ENCODE measurements at regions not wholly inside any gene's neighbourhood (a gene's known extent, or its start where the extent isn't known, plus 50 kb on each side); places are given as distances from the start of the nearest gene placed in this dataset.

DNA sequence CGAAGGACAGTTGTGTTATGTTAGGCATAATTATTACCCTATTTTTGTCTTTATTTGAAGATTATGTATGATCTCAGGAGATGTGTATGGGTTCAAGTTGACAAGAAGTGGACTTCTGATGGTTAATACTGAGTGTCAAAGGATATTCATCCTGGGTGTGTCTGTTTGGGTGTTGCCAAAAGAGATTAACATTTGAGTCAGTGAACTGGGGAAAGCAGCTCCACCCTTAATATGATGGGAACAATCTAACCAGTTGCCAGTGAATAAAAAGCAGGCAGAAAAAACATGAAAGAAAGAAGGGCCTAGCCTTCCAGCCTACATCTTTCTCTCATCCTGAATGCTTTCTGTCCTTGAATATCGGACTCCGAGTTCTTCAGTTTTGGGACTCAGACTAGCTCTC lies 332.6 kb downstream of the DTHD1 start:
- no peak for TF ChIP-seq CTCF (IDR thresholded peaks at IDR 0.05; ENCODE audit: unreplicated experiment)
- H3K27me3 Mint-ChIP-seq (ENCODE audit: unreplicated experiment) = no peaks in the 10 kb centered on the region
- no peak for DNase-seq (ENCODE audit: low spot score)
- no peaks in the 10 kb centered on the region for H3K4me1 Mint-ChIP-seq (ENCODE audit: unreplicated experiment)
- peaks cover 5% of the 10 kb centered on the region for H3K9me3 Mint-ChIP-seq (ENCODE audit: unreplicated experiment)
- H3K27ac Mint-ChIP-seq (ENCODE audit: unreplicated experiment) = no peak overlapping the region
- peaks cover 3% of the 10 kb centered on the region for H3K36me3 Mint-ChIP-seq (ENCODE audit: low read depth, unreplicated experiment)
- no peak overlapping the region for H3K4me3 Mint-ChIP-seq (ENCODE audit: unreplicated experiment)

DNA sequence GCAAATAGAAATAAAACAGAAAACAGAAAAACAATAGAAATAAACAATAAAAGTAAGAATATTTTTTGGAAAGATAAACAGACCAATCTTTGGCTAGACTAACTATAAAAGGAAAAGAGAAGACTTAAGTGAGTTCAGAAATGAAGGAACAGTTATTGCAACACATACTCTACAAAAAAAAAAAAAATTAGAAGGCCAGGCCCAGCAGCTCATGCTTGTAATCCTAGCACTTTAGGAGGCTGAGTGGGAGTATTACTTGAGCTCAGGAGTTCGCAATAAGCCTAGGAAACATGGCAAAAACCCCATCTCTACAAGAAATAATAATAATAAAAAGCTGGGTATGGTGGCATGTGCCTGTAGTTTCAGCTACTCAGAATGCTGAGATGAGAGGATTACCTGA lies 336.7 kb downstream of the DTHD1 start:
- Mint-ChIP-seq H3K27ac (ENCODE audit: unreplicated experiment) (no peak overlapping the region), H3K9me3 (ENCODE audit: unreplicated experiment) (no peaks in the 10 kb centered on the region), H3K27me3 (ENCODE audit: unreplicated experiment) (no peaks in the 10 kb centered on the region), H3K4me3 (ENCODE audit: unreplicated experiment) (no peak overlapping the region), H3K4me1 (ENCODE audit: unreplicated experiment) (no peaks in the 10 kb centered on the region), H3K36me3 (ENCODE audit: low read depth, unreplicated experiment) (no peaks in the 10 kb centered on the region)
- DNase-seq (ENCODE audit: low spot score) = no peak
- no peak for TF ChIP-seq CTCF (IDR thresholded peaks at IDR 0.05; ENCODE audit: unreplicated experiment)

GRCh38 chr4:36624030-36624429 lies 342.6 kb downstream of the DTHD1 start:
- Mint-ChIP-seq H3K27ac (ENCODE audit: unreplicated experiment) (no peak overlapping the region), H3K4me3 (ENCODE audit: unreplicated experiment) (no peak overlapping the region), H3K36me3 (ENCODE audit: low read depth, unreplicated experiment) (no peaks in the 10 kb centered on the region), H3K9me3 (ENCODE audit: unreplicated experiment) (no peaks in the 10 kb centered on the region), H3K27me3 (ENCODE audit: unreplicated experiment) (no peaks in the 10 kb centered on the region), H3K4me1 (ENCODE audit: unreplicated experiment) (no peaks in the 10 kb centered on the region)
- DNase-seq (ENCODE audit: low spot score) = no peak
- TF ChIP-seq CTCF (IDR thresholded peaks at IDR 0.05; ENCODE audit: unreplicated experiment) = no peak

DNA sequence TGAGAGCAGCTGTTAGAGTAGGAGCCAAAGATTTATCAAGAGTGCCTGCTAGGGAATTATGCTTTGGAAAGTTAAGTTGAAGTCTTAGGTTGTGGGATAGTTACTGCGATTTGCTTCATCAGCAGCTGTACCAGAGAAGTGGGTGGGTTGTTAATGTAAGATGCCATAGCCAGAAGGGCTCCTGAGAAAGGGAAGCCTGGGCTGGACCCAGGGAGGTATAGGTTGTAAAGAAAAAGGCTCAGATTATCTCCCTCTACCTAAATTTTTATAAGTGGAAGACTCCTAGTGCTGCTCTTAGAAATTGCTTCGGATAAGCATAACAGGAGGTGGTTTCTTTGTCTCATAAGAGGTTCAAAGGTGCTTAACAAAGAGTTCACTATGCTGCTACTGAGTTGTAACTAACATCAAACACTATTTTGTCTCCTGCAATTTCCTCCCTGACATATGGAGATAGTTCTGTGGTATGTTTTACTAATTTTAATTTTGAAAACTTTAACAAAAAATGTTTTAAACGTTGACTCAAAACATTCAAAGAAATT lies 356.9 kb downstream of the DTHD1 start:
- no peaks in the 10 kb centered on the region for H3K9me3 Mint-ChIP-seq (ENCODE audit: unreplicated experiment)
- H3K27me3 Mint-ChIP-seq (ENCODE audit: unreplicated experiment) = no peaks in the 10 kb centered on the region
- TF ChIP-seq CTCF (IDR thresholded peaks at IDR 0.05; ENCODE audit: unreplicated experiment) = no peak
- peaks cover 3% of the 10 kb centered on the region for H3K4me1 Mint-ChIP-seq (ENCODE audit: unreplicated experiment)
- no peak overlapping the region for H3K4me3 Mint-ChIP-seq (ENCODE audit: unreplicated experiment)
- no peak overlapping the region for H3K27ac Mint-ChIP-seq (ENCODE audit: unreplicated experiment)
- DNase-seq (ENCODE audit: low spot score) = no peak
- H3K36me3 Mint-ChIP-seq (ENCODE audit: low read depth, unreplicated experiment) = no peaks in the 10 kb centered on the region

DNA sequence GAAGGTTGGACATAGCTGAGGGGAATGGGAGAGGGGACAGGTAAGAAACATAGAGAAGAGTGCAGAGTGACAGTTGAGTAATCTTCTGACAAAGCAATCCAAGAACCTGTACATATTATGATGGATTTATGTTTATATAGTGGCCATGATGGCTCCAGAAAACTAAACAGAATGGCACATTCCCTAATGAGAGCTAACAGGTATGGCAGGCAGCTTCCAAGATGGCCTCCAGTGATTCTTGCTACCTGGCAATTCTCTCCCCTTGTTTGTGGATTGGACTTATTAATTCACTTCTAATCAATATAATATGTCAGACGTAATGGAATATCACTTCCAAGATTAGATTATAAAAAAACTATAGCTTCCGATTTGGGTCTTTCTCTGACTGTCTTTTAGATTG lies 359.5 kb downstream of the DTHD1 start:
- Mint-ChIP-seq H3K4me1 (ENCODE audit: unreplicated experiment) (peaks cover 3% of the 10 kb centered on the region), H3K9me3 (ENCODE audit: unreplicated experiment) (no peaks in the 10 kb centered on the region), H3K4me3 (ENCODE audit: unreplicated experiment) (no peak overlapping the region), H3K27ac (ENCODE audit: unreplicated experiment) (no peak overlapping the region), H3K36me3 (ENCODE audit: low read depth, unreplicated experiment) (no peaks in the 10 kb centered on the region), H3K27me3 (ENCODE audit: unreplicated experiment) (no peaks in the 10 kb centered on the region)
- no peak for TF ChIP-seq CTCF (IDR thresholded peaks at IDR 0.05; ENCODE audit: unreplicated experiment)
- DNase-seq (ENCODE audit: low spot score) = no peak
